ENCODE measurements at regions not wholly inside any gene's neighbourhood (a gene's known extent, or its start where the extent isn't known, plus 50 kb on each side); places are given as distances from the start of the nearest gene placed in this dataset.
A peak's percentile ranks its signal among the peaks of the same experiment; 100 is the strongest.
"Not testable (repeated sequence)": the region's sequence is repeated elsewhere in the genome, so short reads cannot be mapped to it uniquely, and the experiment has no call there.

DNA sequence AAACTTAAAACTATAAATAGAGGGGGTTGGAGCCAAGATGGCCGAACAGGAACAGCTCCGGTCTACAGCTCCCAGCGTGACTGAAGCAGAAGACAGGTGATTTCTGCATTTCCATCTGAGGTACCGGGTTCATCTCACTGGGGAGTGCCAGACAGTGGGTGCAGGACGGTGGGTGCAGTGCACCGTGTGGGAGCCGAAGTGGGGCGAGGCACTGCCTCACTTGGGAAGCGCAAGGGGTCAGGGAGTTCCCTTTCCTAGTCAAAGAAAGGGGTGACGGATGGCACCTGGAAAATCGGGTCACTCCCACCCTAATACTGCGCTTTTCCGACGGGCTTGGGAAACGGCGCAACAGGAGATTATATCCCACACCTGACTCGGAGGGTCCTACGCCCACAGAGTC lies 126.2 kb upstream of the TMEM168 start:
- H3K9me3 Mint-ChIP-seq = peaks cover 7 to 12% of the 10 kb centered on the region in 2 donors
- ATAC-seq, DNase-seq, H3K27ac Mint-ChIP-seq, H3K27me3 Mint-ChIP-seq, H3K4me1 Mint-ChIP-seq, H3K4me3 Mint-ChIP-seq: not testable (repeated sequence)

DNA sequence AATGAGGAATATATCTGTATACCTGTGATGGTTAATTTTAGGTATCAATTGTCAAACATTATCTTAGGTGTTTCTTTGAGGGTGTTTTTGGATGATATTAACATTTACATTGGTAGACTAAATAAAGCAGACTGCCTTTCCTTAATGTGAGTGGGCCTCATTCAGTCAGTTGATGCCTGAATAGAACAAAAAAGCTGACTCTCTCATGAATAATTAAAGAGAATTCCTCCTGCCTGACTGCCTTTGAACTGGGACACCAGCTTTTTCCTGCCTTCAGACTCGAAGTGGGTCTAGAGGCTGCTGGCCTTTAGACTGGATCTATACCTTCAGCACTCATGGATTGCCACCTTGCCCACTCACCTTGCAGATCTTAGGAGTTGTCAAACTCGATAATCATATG lies 117.9 kb upstream of the TMEM168 start:
- Mint-ChIP-seq H3K9me3 (peaks cover 8 to 19% of the 10 kb centered on the region in 2 donors), H3K4me1 (no peaks in the 10 kb centered on the region), H3K27ac (no peak overlapping the region), H3K27me3 (no peaks in the 10 kb centered on the region), H3K4me3 (no peak overlapping the region)
- ATAC-seq (no peak), DNase-seq (no peak)

GRCh38 chr7:112907658-112908057 lies 117.5 kb upstream of the TMEM168 start:
- no peaks in the 10 kb centered on the region for H3K27me3 Mint-ChIP-seq
- H3K4me1 Mint-ChIP-seq = no peaks in the 10 kb centered on the region
- H3K4me3 Mint-ChIP-seq = no peak overlapping the region
- ATAC-seq (no peak), DNase-seq (no peak)
- no peak overlapping the region for H3K27ac Mint-ChIP-seq
- H3K9me3 Mint-ChIP-seq = peaks cover 5 to 15% of the 10 kb centered on the region in 2 donors

DNA sequence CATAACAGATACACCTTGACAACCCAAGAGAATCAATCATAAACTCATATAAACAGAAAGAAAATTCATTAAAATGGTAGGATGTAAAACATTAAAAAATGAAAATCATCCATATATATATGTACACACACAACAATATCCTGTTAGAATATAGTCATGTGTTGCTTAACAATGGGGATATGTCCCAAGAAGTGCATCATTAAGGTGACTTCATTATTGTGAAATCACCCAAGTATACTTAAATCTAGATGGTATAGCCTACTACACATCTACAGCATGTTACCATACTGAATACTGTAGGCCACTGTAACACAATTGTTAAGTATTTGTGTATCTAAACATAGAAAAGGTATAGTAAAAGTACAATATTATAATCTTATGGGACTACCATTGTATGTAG lies 115.8 kb upstream of the TMEM168 start:
- H3K9me3 Mint-ChIP-seq = peaks cover 5 to 15% of the 10 kb centered on the region in 2 donors
- H3K27me3 Mint-ChIP-seq = no peaks in the 10 kb centered on the region
- no peak overlapping the region for H3K27ac Mint-ChIP-seq
- no peaks in the 10 kb centered on the region for H3K4me1 Mint-ChIP-seq
- DNase-seq = no peak
- no peak for ATAC-seq
- H3K4me3 Mint-ChIP-seq = no peak overlapping the region

DNA sequence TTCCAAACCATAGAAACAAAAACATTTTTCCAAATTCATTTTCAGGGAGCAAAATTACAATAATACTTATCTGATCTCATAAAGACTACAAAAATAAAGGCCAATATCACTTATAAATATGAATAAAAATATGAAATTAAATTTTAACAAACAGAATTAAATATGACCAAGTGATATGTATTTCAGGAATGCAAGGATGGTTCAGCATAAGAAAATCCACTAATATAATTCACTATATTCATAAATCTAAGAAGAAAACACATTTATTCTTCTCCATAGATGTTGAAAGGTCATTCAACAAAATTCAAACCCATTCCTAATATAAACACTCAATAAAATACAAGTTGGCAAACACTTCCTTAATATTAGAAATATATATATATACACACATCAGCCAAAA lies 115.2 kb upstream of the TMEM168 start:
- Mint-ChIP-seq H3K27me3 (no peaks in the 10 kb centered on the region), H3K4me3 (no peak overlapping the region), H3K9me3 (peaks cover 5 to 15% of the 10 kb centered on the region in 2 donors), H3K27ac (peak overlapping the region in 1 of 2 donors; percentile 27), H3K4me1 (no peaks in the 10 kb centered on the region)
- DNase-seq (no peak), ATAC-seq (no peak)

- Mint-ChIP-seq H3K27ac (peak overlapping the region in 1 of 2 donors; percentile 54), H3K4me3 (no peak overlapping the region), H3K4me1 (no peaks in the 10 kb centered on the region), H3K9me3 (peaks cover 0 to 6% of the 10 kb centered on the region in 2 donors), H3K27me3 (no peaks in the 10 kb centered on the region)
- ATAC-seq (peak; percentile 69), DNase-seq (peak; percentile 25 to 31)
These were observed 108.5 kb upstream of the TMEM168 start for GRCh38 chr7:112898432-112899290.

- H3K27ac Mint-ChIP-seq = no peak overlapping the region
- DNase-seq (no peak), ATAC-seq (peak; percentile 31)
- no peaks in the 10 kb centered on the region for H3K4me1 Mint-ChIP-seq
- H3K27me3 Mint-ChIP-seq = no peaks in the 10 kb centered on the region
- H3K4me3 Mint-ChIP-seq = no peak overlapping the region
- no peaks in the 10 kb centered on the region for H3K9me3 Mint-ChIP-seq
These were observed 107.7 kb upstream of the TMEM168 start for GRCh38 chr7:112897839-112898431.

GRCh38 chr7:112896026-112896601 lies 105.9 kb upstream of the TMEM168 start:
- Mint-ChIP-seq H3K4me3 (no peak overlapping the region), H3K9me3 (no peaks in the 10 kb centered on the region), H3K27me3 (no peaks in the 10 kb centered on the region), H3K4me1 (no peaks in the 10 kb centered on the region), H3K27ac (no peak overlapping the region)
- no peak for DNase-seq
- no peak for ATAC-seq

DNA sequence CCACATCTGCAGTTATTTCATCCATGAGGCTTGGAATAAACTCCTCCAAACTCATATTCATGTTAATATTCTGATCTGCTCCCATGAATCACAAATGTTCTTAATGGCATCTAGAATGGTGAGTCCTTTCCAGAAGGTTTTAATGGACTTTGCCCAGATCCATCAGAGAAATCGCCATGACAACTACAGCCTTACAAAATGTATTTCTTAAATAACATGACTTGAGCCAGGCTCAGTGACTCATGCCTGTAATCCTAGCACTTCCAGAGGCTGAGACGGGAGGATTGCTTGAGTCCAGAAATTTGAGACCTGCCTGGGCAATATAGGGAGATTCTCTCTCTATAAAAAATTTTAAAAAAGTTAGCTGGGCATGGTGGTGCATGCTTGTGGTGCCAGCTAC lies 102.1 kb upstream of the TMEM168 start:
- no peak for ATAC-seq

DNA sequence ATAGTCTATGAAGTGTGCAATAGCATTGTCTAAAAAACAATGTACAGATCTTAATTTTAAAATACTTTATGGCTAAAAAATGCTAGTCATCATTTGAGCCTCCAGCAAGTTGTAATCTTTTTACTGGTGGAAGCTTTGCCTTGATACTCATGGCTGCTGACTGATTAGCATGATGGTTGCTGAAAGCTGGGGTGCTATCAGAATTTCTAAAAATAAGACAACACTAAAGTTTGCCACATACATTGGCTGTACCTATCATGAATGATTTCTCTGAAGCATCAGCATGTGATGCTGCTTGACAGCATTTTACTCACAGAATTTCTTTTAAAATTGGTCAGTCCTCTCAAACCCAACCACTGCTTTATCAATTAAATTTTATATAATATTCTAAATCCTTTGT lies 101.5 kb upstream of the TMEM168 start:
- DNase-seq (no peak), ATAC-seq (no peak)
- no peak overlapping the region for H3K4me3 Mint-ChIP-seq
- H3K4me1 Mint-ChIP-seq = peaks cover 7% of the 10 kb centered on the region
- H3K27me3 Mint-ChIP-seq = no peaks in the 10 kb centered on the region
- no peaks in the 10 kb centered on the region for H3K9me3 Mint-ChIP-seq
- H3K27ac Mint-ChIP-seq = no peak overlapping the region

More for the DNA sequence above, 102.1 kb upstream of the TMEM168 start:
- Mint-ChIP-seq H3K9me3 (no peaks in the 10 kb centered on the region), H3K27ac (no peak overlapping the region), H3K4me1 (peaks cover 7% of the 10 kb centered on the region), H3K4me3 (no peak overlapping the region), H3K27me3 (no peaks in the 10 kb centered on the region)
- DNase-seq = no peak

DNA sequence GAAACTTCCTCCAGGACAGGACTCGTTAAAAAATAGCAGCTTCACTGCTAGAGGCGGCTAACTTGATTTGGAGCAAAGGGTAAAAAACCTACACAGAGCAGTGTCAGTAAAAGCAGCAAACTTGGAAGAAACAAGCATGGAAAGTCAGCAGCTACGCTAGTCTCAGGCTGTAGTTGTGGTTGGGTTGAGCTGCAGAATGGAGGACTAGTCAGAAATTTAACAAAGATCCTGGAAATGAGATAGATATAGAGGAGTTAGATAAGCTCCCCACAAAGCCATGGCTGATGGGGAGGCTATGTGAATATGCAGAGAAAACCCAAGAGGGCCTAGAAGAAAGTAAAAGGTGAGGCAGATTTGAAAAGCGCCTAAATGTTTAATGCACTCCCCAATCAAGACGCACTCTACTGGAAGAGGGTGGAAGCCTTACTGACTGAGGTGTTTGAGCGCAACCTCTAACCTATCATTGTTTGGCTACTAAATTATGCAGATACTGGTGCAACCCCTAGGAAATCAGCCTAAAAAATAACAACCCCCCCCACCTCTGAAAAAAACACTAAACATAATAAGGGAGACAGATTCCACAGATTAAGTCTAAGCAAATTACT lies 99.7 kb upstream of the TMEM168 start:
- DNase-seq (no peak), ATAC-seq (no peak)
- peaks cover 0 to 10% of the 10 kb centered on the region in 2 donors for H3K9me3 Mint-ChIP-seq
- no peaks in the 10 kb centered on the region for H3K27me3 Mint-ChIP-seq
- peaks cover 15% of the 10 kb centered on the region for H3K4me1 Mint-ChIP-seq
- H3K4me3 Mint-ChIP-seq = no peak overlapping the region
- no peak overlapping the region for H3K27ac Mint-ChIP-seq

DNA sequence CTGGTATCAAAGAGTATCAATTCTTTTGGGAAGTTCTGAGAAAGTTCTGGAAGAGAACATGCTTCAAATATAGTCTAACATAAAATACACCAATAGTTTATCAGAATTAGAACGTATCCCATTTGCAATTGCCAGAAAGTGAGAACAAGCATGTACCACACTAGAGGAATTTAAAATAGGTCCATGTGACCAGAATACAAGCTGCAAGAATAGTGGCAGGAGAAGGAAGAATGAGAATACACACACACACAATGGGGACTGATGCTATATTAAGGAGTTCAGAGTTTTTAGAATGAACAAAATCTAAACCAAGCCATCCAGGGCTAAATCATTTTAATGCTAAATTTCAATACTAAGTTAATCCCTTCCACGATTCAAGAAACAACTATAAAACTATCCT lies 99.1 kb upstream of the TMEM168 start:
- Mint-ChIP-seq H3K9me3 (peaks cover 0 to 14% of the 10 kb centered on the region in 2 donors), H3K4me1 (peaks cover 17% of the 10 kb centered on the region), H3K4me3 (no peak overlapping the region), H3K27ac (no peak overlapping the region), H3K27me3 (no peaks in the 10 kb centered on the region)
- ATAC-seq = no peak
- no peak for DNase-seq

- Mint-ChIP-seq H3K9me3 (peaks cover 0 to 14% of the 10 kb centered on the region in 2 donors), H3K27ac (no peak overlapping the region), H3K27me3 (no peaks in the 10 kb centered on the region), H3K4me1 (peaks cover 17% of the 10 kb centered on the region), H3K4me3 (no peak overlapping the region)
- DNase-seq (no peak), ATAC-seq (no peak)
These were observed 98.6 kb upstream of the TMEM168 start for GRCh38 chr7:112888781-112889180.

DNA sequence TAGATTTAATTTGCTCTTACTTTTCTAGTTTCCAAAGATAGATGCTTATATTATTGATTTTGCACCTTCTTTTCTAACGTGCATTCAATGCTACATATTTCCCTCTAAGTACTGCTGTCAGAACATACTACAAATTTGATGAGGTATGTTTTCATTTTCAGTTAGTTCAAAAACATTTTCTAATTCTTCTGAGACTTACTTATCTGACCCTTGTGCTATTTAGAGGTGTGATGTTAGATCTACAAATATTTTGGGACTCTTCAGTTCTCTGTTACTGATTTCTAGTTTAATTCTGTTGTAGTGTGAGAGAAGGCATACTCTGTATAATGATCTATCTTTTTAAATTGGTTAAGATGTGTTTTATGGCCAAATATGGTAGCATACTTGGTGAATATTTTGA lies 97.8 kb upstream of the TMEM168 start:
- Mint-ChIP-seq H3K27me3 (no peaks in the 10 kb centered on the region), H3K9me3 (peaks cover 0 to 14% of the 10 kb centered on the region in 2 donors), H3K4me1 (peaks cover 17% of the 10 kb centered on the region), H3K27ac (no peak overlapping the region), H3K4me3 (no peak overlapping the region)
- DNase-seq (no peak), ATAC-seq (no peak)

GRCh38 chr7:112887337-112887736 lies 97.1 kb upstream of the TMEM168 start:
- no peaks in the 10 kb centered on the region for H3K27me3 Mint-ChIP-seq
- H3K9me3 Mint-ChIP-seq = peaks cover 0 to 14% of the 10 kb centered on the region in 2 donors
- H3K4me1 Mint-ChIP-seq = peaks cover 17% of the 10 kb centered on the region
- no peak overlapping the region for H3K4me3 Mint-ChIP-seq
- DNase-seq (no peak), ATAC-seq (no peak)
- H3K27ac Mint-ChIP-seq = no peak overlapping the region

- no peak overlapping the region for H3K4me3 Mint-ChIP-seq
- H3K27ac Mint-ChIP-seq = no peak overlapping the region
- ATAC-seq (no peak), DNase-seq (no peak)
- peaks cover 17% of the 10 kb centered on the region for H3K4me1 Mint-ChIP-seq
- peaks cover 0 to 14% of the 10 kb centered on the region in 2 donors for H3K9me3 Mint-ChIP-seq
- no peaks in the 10 kb centered on the region for H3K27me3 Mint-ChIP-seq
These were observed 96.0 kb upstream of the TMEM168 start for GRCh38 chr7:112886208-112886607.

Measured in stimulated activated naive CD8-positive, alpha-beta T cell treated with anti-CD3 and anti-CD28 coated beads, Interleukin-15, amount 100 ng/mL, for 72 hours (primary cell).